ENCODE measurements at regions not wholly inside any gene's neighbourhood (a gene's known extent, or its start where the extent isn't known, plus 50 kb on each side); places are given as distances from the start of the nearest gene placed in this dataset.

DNA sequence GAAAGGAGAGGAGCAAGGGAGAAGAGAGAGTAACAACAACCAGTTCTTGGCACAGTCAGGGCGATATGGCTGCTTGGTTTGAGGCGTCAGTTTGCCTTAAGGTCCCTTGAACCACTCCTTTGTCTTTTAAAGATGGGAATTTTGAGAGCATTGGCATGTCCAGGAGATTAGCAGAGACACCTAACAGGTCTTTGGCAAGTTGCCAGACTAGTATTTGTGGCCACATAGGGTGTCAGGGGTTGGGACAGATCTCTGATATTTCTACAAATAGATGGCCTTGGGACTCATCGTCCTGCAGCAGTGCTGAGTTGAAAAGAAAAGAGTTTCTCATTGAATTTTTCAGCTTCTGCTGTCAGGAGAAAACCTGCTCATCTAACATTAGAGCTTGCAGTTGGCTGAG lies 55.3 kb upstream of the KCND3 start (continued):
- TF ChIP-seq, protein P1, sequence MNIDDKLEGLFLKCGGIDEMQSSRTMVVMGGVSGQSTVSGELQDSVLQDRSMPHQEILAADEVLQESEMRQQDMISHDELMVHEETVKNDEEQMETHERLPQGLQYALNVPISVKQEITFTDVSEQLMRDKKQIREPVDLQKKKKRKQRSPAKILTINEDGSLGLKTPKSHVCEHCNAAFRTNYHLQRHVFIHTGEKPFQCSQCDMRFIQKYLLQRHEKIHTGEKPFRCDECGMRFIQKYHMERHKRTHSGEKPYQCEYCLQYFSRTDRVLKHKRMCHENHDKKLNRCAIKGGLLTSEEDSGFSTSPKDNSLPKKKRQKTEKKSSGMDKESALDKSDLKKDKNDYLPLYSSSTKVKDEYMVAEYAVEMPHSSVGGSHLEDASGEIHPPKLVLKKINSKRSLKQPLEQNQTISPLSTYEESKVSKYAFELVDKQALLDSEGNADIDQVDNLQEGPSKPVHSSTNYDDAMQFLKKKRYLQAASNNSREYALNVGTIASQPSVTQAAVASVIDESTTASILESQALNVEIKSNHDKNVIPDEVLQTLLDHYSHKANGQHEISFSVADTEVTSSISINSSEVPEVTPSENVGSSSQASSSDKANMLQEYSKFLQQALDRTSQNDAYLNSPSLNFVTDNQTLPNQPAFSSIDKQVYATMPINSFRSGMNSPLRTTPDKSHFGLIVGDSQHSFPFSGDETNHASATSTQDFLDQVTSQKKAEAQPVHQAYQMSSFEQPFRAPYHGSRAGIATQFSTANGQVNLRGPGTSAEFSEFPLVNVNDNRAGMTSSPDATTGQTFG (tag by site-specific recombination; IDR thresholded peaks at IDR 0.05; ENCODE audit: borderline replicate concordance) = no peak
- TF ChIP-seq CTCF (tag by site-specific recombination; IDR thresholded peaks at IDR 0.05) (no peak), ZNF530 (tag by site-specific recombination; IDR thresholded peaks at IDR 0.05; ENCODE audit: low read depth) (no peak), ZNF248 (tag by site-specific recombination; IDR thresholded peaks at IDR 0.05) (no peak), ZNF24 (tag by site-specific recombination; IDR thresholded peaks at IDR 0.05) (no peak), PRDM6 (tag by site-specific recombination; IDR thresholded peaks at IDR 0.05) (no peak), ZNF76 (tag by site-specific recombination; IDR thresholded peaks at IDR 0.05; ENCODE audit: borderline replicate concordance, low read depth) (no peak), ZNF513 (tag by site-specific recombination; IDR thresholded peaks at IDR 0.05) (no peak), ZNF561 (tag by site-specific recombination; IDR thresholded peaks at IDR 0.05; ENCODE audit: borderline replicate concordance) (no peak)

- TF ChIP-seq ZNF112 (tag by site-specific recombination; IDR thresholded peaks at IDR 0.05) (peak; percentile 70), ZNF530 (tag by site-specific recombination; IDR thresholded peaks at IDR 0.05; ENCODE audit: low read depth) (no peak)
- POLR2A ChIA-PET = no interaction called here
- H3K4me3 ChIP-seq (ENCODE audit: low read depth, low read length) = no peak overlapping the region
- CTCF ChIA-PET = no interaction called here
- no peaks in the 10 kb centered on the region for H3K4me1 ChIP-seq (ENCODE audit: control insufficient read depth, insufficient read depth, low read length)
- no peaks in the 10 kb centered on the region for H3K9me3 ChIP-seq (ENCODE audit: control insufficient read depth, insufficient read depth, low read depth, low read length)
- no peaks in the 10 kb centered on the region for H3K36me3 ChIP-seq (ENCODE audit: control insufficient read depth in 2 of 2, insufficient read depth in 1 of 2, low read length in 2 of 2)
- H3K27ac ChIP-seq (ENCODE audit: extremely low read depth, low read depth, low read length) = no peak overlapping the region
Measured at GRCh38 chr1:112046630-112047029, 57.2 kb upstream of the KCND3 start.

DNA sequence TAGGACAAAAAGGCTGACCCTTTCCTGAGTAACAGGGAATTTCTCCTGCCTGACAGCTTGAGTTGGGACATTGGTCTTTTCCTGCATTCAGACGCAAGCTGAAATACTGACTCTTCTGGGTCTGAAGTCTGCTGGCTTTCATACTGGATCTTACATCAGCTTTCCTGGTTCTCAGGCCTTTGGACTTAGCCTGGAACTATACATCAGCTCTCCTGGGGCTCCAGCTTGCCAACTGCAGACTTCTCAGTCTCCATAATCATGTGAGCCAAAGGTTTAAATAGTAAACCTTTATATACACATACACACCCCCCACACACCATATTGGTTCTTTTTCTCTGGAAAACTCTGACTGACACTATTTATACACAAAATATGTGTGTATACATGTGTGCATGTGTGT lies 59.0 kb upstream of the KCND3 start:
- Histone ChIP-seq H3K27ac (ENCODE audit: extremely low read depth, low read depth, low read length) (no peak overlapping the region), H3K4me1 (ENCODE audit: control insufficient read depth, insufficient read depth, low read length) (no peaks in the 10 kb centered on the region), H3K9me3 (ENCODE audit: control insufficient read depth, insufficient read depth, low read depth, low read length) (no peaks in the 10 kb centered on the region), H3K4me3 (ENCODE audit: low read depth, low read length) (no peak overlapping the region), H3K36me3 (ENCODE audit: control insufficient read depth in 2 of 2, insufficient read depth in 1 of 2, low read length in 2 of 2) (no peaks in the 10 kb centered on the region)
- ChIA-PET CTCF (no interaction called here), POLR2A (no interaction called here)
- TF ChIP-seq YY1 (tag by site-specific recombination; IDR thresholded peaks at IDR 0.05) (no peak), ZNF596 (tag by site-specific recombination; IDR thresholded peaks at IDR 0.05) (no peak), HOXA7 (CRISPR knock-in tag; IDR thresholded peaks at IDR 0.05; ENCODE audit: borderline replicate concordance) (no peak), KLF7 (tag by site-specific recombination; IDR thresholded peaks at IDR 0.05; ENCODE audit: borderline replicate concordance) (no peak), ZNF311 (tag by site-specific recombination; IDR thresholded peaks at IDR 0.05; ENCODE audit: borderline replicate concordance) (no peak), TCF7L2 (IDR thresholded peaks at IDR 0.05; ENCODE audit: borderline replicate concordance, low read depth, low read length) (no peak), ZNF10 (tag by site-specific recombination; IDR thresholded peaks at IDR 0.05) (no peak), PRDM1 (tag by site-specific recombination; IDR thresholded peaks at IDR 0.05) (no peak), ZNF747 (tag by site-specific recombination; IDR thresholded peaks at IDR 0.05) (no peak), ZNF2 (tag by site-specific recombination; IDR thresholded peaks at IDR 0.05) (no peak), ZNF404 (tag by site-specific recombination; IDR thresholded peaks at IDR 0.05) (no peak), ZNF280C (tag by site-specific recombination; IDR thresholded peaks at IDR 0.05) (no peak), ZNF366 (tag by site-specific recombination; conservative IDR thresholded peaks at IDR 0.05) (no peak), ZNF530 (tag by site-specific recombination; IDR thresholded peaks at IDR 0.05; ENCODE audit: low read depth) (no peak), ZNF221 (tag by site-specific recombination; IDR thresholded peaks at IDR 0.05; ENCODE audit: borderline replicate concordance) (no peak), HOXC10 (CRISPR knock-in tag; IDR thresholded peaks at IDR 0.05) (no peak)

Measured in HEK293 (cell line).